HG03175 (cell line): ENCODE measurements at regions not wholly inside any gene's neighbourhood (a gene's known extent, or its start where the extent isn't known, plus 50 kb on each side); places are given as distances from the start of the nearest gene placed in this dataset.
A peak's percentile ranks its signal among the peaks of the same experiment; 100 is the strongest.
"Not testable (repeated sequence)": the region's sequence is repeated elsewhere in the genome, so short reads cannot be mapped to it uniquely, and the experiment has no call there.

Experiments
- ATAC-seq: cut with Tn5 transposase; IDR thresholded peaks from one replicate; pipeline ENCODE4 v1.9.1; 2021; ENCODE audit warnings: mild to moderate bottlenecking, moderate library complexity; ENCODE audit not compliant: unreplicated experiment

GRCh38 chr4:128456171-128456570, 168.6 kb upstream of the PGRMC2 start:
- ATAC-seq = no peak

GRCh38 chr4:128455480-128455879, 167.9 kb upstream of the PGRMC2 start:
- ATAC-seq = no peak

DNA sequence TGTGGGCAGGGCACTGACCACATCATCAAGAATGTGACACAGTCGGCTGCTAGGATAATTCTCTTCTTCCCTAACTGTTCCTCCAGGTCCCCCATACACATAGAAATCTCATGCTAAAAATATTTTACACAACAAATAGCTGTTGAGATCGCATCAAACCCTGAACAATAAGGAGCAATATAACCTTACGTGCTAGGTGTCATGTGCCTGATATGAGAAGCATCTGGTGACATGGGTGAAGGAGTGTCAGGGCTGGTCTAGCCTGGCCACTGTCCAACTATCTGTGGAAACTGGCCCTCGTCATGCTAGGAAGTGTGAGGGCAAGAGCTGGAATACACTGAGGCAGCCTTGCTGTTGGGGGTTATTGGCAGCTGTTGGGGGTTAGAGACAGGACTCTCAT, 167.3 kb upstream of the PGRMC2 start:
- ATAC-seq = no peak

DNA sequence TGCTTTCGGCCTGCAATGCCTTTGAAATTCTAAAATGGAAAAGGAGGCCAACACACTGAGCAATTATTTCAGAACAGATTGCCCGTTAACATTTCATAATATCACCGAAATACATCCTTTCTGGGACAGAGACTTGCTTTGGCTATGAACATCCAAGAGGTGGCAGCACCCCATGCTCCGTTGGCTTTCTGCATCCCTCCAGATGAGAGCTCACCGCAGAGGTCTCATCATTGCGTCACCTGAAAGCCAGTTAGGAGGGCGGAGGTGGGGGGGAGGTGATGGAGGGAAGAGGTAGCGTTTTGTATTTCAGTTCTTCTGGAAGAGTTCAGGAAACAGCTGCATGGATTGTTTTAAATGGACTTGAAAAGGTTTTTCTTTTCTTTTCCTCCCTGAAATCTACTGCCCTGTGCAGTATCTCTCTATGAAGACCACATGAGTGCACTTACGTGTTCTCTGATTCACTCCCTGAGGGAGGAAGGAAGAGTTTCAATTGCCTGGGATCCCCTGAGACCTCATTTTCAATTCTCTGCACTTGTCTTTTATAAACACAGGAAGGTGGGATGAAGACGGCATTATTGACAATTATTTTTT, 166.8 kb upstream of the PGRMC2 start:
- peak; percentile 98 for ATAC-seq

GRCh38 chr4:128452415-128452814, 164.8 kb upstream of the PGRMC2 start:
- no peak for ATAC-seq

DNA sequence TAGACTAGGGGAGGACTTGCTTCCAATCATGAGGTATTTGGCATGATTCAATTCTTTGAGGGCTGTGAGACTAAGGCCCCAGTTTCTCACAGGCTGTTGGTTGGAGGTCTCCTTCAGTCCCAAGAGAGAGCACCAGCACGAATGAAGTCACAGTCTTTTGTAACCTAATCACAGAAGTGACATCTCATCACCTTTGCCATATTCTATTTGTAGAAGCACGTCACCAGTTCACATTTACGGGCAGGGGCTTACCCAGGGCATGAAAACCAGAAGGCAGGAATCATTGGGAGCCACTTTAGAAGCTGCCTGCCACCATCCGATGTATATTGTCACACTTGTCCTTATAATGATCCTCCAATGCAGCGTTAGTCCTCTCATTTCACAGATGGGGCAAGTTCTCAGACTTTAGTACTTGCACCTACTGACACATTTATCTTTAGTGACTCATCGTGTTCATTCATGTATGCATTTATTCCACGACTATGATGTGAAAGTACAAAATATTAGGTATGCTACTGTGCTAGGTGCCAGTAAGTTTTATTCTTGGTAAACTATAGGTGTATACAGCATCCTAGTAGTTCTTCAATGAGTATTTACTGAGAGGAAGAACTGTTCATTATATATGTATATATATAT, 163.8 kb upstream of the PGRMC2 start:
- ATAC-seq = no peak

- no peak for ATAC-seq
Observed at GRCh38 chr4:128450326-128451120, 162.9 kb upstream of the PGRMC2 start.

DNA sequence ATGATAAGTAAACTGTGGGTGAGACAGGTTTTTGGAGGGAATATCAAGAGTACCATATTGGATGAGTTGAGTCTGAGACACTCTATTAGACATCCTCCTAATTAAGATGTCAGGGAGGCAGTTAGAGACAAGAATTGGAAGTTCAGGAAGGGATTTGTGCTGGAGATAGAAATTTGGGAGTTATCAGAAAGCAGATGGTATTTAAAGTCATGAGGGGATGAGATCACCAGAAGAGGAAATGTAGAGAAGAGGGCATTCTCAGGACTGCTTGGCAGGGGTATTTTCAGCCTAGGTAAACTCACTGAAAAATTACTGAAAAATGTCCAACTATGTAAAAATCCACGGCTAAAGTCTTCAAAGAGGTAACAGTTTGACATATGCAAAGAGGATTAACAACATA, 161.6 kb upstream of the PGRMC2 start:
- no peak for ATAC-seq

DNA sequence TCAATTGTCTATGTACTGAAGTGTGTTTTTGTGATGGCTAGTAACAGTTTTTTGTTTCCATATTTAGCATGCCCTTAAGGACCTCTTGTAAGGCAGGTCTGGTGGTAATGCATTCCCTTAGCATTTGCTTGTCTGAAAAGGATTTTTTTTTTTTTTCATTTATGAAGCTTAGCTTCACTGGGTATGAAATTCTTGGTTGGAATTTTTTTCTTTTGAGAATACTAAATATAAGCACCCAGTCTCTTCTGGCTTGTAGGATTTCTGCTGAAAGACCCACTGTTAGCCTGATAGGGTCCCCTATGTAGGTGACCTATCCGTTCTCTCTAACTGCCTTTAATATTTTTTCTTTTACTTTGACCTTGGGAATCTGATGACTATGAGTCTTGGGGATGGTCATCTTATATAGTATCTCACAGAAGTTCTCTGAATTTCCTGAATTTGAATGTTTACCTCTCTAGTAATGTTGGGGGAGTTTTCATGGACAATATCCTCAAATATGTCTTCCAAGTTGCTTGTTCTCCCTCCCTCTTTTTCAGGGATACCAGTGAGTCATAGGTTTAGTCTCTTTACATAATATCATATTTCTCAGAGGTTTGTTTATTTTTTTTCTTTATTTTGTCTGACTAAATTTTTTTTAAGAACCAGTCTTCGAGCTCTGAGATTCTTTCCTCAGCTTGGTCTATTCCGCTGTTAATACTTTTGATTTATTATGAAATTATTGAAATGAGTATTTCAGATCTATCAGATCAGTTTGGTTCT, 157.1 kb upstream of the PGRMC2 start:
- ATAC-seq = no peak

DNA sequence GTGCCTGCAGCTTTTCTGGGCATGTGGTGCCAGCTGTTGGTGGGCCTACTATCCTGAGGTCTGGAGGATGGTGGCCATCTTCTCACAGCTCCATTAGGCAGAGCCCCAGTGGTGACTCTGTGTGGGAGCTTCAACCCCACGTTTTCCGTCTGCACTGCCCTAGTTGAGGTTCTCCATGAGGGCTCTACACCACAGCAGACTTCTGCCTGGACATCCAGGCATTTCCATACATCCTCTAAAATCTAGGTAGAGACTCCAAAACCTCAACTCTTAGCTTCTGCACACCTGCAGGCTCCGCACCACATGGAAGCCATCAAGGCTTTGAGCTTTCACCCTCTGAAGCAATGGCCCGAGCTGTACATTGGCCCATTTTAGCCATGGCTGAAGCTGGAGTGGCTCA, 153.3 kb upstream of the PGRMC2 start:
- ATAC-seq = no peak

- ATAC-seq = not testable (repeated sequence)
Observed at GRCh38 chr4:128437023-128437422, 149.4 kb upstream of the PGRMC2 start.

- not testable (repeated sequence) for ATAC-seq
Observed at GRCh38 chr4:128429023-128429613, 141.5 kb upstream of the PGRMC2 start.

- ATAC-seq = no peak
Observed at GRCh38 chr4:128428397-128428796, 140.8 kb upstream of the PGRMC2 start.

DNA sequence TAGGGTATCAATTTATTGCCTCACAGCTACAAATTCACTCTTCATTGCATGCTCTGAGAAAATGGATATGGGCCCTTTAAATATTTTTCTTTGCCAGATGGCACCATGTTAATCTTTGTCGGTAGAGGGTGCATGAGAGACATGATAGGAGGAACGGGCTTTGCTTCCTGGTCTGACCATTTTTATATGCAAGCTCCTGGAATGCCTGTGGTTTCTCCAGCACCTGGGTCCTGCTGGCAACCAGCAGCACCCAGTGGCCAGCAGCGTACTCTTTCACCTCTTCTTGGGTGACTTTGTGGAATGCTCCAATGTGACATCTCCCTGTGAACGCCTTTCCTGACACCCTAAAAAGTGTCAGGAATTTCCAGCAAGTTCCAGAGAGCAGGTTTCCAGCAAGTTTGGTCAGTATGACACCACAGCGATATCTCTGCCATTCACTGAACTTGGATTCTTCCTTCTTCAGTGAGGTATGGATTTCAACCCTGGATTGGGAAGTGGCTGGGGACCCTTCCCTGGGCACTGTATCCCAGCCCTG, 140.3 kb upstream of the PGRMC2 start:
- ATAC-seq = no peak

DNA sequence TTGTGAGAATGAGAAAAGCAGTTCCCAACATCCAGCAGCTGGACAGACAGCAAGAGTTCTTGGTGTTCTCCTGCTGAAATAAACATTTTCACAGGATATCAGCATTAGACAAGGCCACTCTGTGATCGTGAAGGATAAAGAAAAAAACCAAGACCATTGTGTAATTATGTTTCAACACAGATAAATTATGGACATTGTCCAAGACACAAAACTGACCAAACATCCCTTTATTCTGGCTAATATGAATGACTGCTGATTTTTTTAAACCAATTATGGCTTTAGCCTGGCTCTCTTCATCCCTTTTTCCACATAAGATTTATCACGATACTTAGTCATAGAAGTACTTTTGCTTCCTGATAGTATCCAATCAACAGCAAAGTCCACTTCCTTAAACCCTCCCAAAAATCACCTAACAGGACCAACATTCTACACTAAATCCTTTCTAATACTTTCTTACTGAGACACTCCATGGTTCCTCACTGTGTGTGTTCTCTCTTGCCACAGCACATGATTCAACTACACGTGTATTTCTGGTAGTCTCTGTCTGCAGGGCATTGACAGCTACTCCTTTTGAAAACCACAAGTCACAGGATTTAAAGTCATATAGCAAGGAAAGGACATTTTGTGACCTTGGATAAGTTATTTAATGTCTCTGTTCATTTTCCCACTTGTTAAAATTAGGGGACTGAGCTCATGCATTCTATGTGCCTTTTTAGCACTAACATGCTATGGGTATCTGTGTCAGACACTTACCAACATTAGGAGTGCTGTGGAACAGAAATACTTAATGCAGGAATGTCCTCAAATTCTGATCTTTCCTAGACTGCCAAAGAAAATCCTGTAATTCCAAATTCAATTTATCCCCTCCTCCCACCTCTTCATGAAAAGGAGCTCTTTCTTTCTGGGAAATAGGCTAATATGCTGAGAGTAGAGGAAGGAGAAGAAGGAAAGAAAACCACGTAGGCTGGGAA, 137.2 kb upstream of the PGRMC2 start:
- no peak for ATAC-seq

GRCh38 chr4:128422296-128422695, 134.7 kb upstream of the PGRMC2 start:
- ATAC-seq = peak; percentile 68

- no peak for ATAC-seq
Observed at GRCh38 chr4:128416921-128417320, 129.3 kb upstream of the PGRMC2 start.

DNA sequence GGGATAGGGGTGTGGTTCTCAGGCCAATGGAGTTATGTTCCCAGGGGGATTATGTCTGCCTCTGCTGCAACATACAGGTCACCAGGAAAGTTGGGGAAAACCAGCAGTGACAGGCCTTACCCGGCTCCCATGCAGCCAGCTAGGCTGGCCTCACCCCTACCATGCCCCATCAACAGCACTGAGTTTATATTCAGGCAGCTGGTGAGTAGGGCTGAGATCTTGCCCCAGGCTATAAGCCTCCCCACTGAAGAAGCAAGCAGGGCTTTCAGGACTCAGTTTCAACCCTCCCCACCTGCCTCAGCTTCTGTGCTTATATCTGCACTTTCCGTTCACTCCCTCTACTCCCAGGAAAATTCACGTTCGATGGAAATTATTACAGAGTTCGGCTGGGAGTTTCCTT, 122.4 kb upstream of the PGRMC2 start:
- no peak for ATAC-seq

- no peak for ATAC-seq
Observed at GRCh38 chr4:128403586-128403985, 116.0 kb upstream of the PGRMC2 start.

DNA sequence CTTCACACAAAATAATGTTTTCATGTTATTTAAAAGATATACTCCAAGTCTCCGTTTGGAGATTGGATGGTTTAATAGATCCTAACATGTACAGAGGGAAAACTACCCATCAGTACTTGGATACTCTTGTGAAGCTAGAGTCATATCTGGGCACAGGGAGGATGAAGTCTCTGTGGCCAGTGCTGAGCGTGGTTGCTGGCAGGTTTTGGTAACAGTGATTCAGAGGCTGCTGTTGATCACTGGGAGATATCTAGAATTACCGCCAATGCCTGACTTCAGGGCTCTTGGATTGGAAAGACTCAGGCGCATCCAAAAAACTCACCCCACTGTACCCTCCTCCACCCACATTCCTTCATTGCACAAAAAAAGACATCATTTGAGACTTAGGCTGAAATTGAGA, 107.2 kb upstream of the PGRMC2 start:
- ATAC-seq = no peak
